Smooth muscle cell (in vitro differentiated cells): ENCODE measurements at regions not wholly inside any gene's neighbourhood (a gene's known extent, or its start where the extent isn't known, plus 50 kb on each side); places are given as distances from the start of the nearest gene placed in this dataset.

Source experiments
- DNase-seq: peaks from one replicate; lab custom pipeline; 2025; ENCODE audit not compliant: unreplicated experiment; lab: John Stamatoyannopoulos, UW
- H2AFZ ChIP-seq: fragments of 200-600 bp; sonication (generic); 2 replicates; pipeline ENCODE4 v1.6.0; 2016; ENCODE audit warnings: antibody characterized with exemption, low read depth, mild to moderate bottlenecking
- H3F3A ChIP-seq: fragments of 200-600 bp; sonication (generic); 2 replicates; pipeline ENCODE4 v1.6.0; 2017; ENCODE audit warnings: antibody characterized with exemption, low read depth
- H3K27ac ChIP-seq: fragments of 200-600 bp; sonication (generic); 2 replicates; pipeline ENCODE4 v1.5.1; 2016; ENCODE audit warnings: low read depth, mild to moderate bottlenecking
- H3K27me3 ChIP-seq: fragments of 200-600 bp; sonication (generic); 2 replicates; pipeline ENCODE4 v1.6.1; 2016; ENCODE audit warnings: low read depth, mild to moderate bottlenecking
- H3K36me3 ChIP-seq: fragments of 200-600 bp; sonication (generic); 2 replicates; pipeline ENCODE4 v1.5.1; 2016; ENCODE audit warnings: low read depth
- H3K4me1 ChIP-seq: fragments of 200-600 bp; sonication (generic); 2 replicates; pipeline ENCODE4 v1.5.1; 2016; ENCODE audit warnings: low read depth
- H3K4me2 ChIP-seq: fragments of 200-600 bp; sonication (generic); 2 replicates; pipeline ENCODE4 v1.6.0; 2016; ENCODE audit warnings: mild to moderate bottlenecking
- H3K4me3 ChIP-seq: fragments of 200-600 bp; sonication (generic); 2 replicates; pipeline ENCODE4 v1.5.1; 2016; ENCODE audit warnings: mild to moderate bottlenecking
- H3K79me2 ChIP-seq: fragments of 200-600 bp; sonication (generic); 2 replicates; pipeline ENCODE4 v1.6.0; 2016; ENCODE audit warnings: low read depth, mild to moderate bottlenecking
- H3K9ac ChIP-seq: fragments of 200-600 bp; sonication (generic); 2 replicates; pipeline ENCODE4 v1.6.0; 2016; ENCODE audit warnings: low read depth
- H3K9me3 ChIP-seq: fragments of 200-600 bp; sonication (generic); replicated peaks from 2 replicates; pipeline ENCODE4 v1.5.1; 2016; ENCODE audit warnings: low read depth
- H4K20me1 ChIP-seq: fragments of 200-600 bp; sonication (generic); 2 replicates; pipeline ENCODE4 v1.6.0; 2016; ENCODE audit warnings: low read depth
- CTCF ChIP-seq: fragments of 200-600 bp; sonication (generic); IDR thresholded peaks from 2 replicates; pipeline ENCODE4 v1.5.1; 2017; ENCODE audit warnings: borderline replicate concordance, mild to moderate bottlenecking, antibody characterized with exemption; ENCODE audit not compliant: insufficient read depth, poor library complexity, severe bottlenecking
- WGBS: methylation state at CpG from one replicate; pipeline ENCODE4 v1.1.7; 2016; ENCODE audit warnings: low lambda C conversion rate; 5-methylcytosine and 5-hydroxymethylcytosine counted together

- Histone ChIP-seq H3K4me3 (no peak overlapping the region), H2AFZ (no peak overlapping the region), H4K20me1 (no peaks in the 10 kb centered on the region), H3K4me2 (no peak overlapping the region), H3K36me3 (no peaks in the 10 kb centered on the region), H3K9ac (no peak overlapping the region), H3K4me1 (peaks cover 8% of the 10 kb centered on the region), H3K27me3 (no peaks in the 10 kb centered on the region), H3K27ac (no peak overlapping the region), H3K79me2 (no peaks in the 10 kb centered on the region), H3K9me3 (no peaks in the 10 kb centered on the region), H3F3A (no peaks in the 10 kb centered on the region)
- DNase-seq: no peak
- no peak for TF ChIP-seq CTCF
- WGBS: 78% methylated on average over 3 of the region's 3 CpGs
These were observed 529.6 kb downstream of the ADGRL2 start for GRCh38 chr1:82330330-82330729.

GRCh38 chr1:82329226-82329625 lies 528.5 kb downstream of the ADGRL2 start:
- Histone ChIP-seq H3K9me3 (no peaks in the 10 kb centered on the region), H3K9ac (no peak overlapping the region), H3K4me2 (no peak overlapping the region), H3K27ac (no peak overlapping the region), H3K27me3 (no peaks in the 10 kb centered on the region), H3K4me1 (peaks cover 8% of the 10 kb centered on the region), H3K79me2 (no peaks in the 10 kb centered on the region), H2AFZ (no peak overlapping the region), H3K36me3 (no peaks in the 10 kb centered on the region), H4K20me1 (no peaks in the 10 kb centered on the region), H3F3A (no peaks in the 10 kb centered on the region), H3K4me3 (no peak overlapping the region)
- TF ChIP-seq CTCF: no peak
- 82% methylated on average over 6 of the region's 6 CpGs for WGBS
- DNase-seq: no peak

GRCh38 chr1:82323144-82323841 lies 522.6 kb downstream of the ADGRL2 start:
- Histone ChIP-seq H3K4me1 (no peaks in the 10 kb centered on the region), H2AFZ (no peak overlapping the region), H3K36me3 (no peaks in the 10 kb centered on the region), H3K27ac (no peak overlapping the region), H3K9ac (no peak overlapping the region), H3F3A (no peaks in the 10 kb centered on the region), H4K20me1 (no peaks in the 10 kb centered on the region), H3K27me3 (no peaks in the 10 kb centered on the region), H3K79me2 (no peaks in the 10 kb centered on the region), H3K9me3 (no peaks in the 10 kb centered on the region), H3K4me3 (no peak overlapping the region), H3K4me2 (no peak overlapping the region)
- no peak for DNase-seq
- no peak for TF ChIP-seq CTCF
- WGBS: 92% methylated on average over 3 of the region's 3 CpGs

GRCh38 chr1:82321794-82322193 lies 521.1 kb downstream of the ADGRL2 start:
- no peak overlapping the region for H3K9ac ChIP-seq
- H3K27me3 ChIP-seq: no peaks in the 10 kb centered on the region
- H3F3A ChIP-seq: no peaks in the 10 kb centered on the region
- no peak overlapping the region for H2AFZ ChIP-seq
- no peak overlapping the region for H3K4me3 ChIP-seq
- no peak overlapping the region for H3K27ac ChIP-seq
- no peak overlapping the region for H3K4me2 ChIP-seq
- no peaks in the 10 kb centered on the region for H3K9me3 ChIP-seq
- no peaks in the 10 kb centered on the region for H3K36me3 ChIP-seq
- DNase-seq: no peak
- no peaks in the 10 kb centered on the region for H3K79me2 ChIP-seq
- H4K20me1 ChIP-seq: no peaks in the 10 kb centered on the region
- 88% methylated on average over 1 of the region's 1 CpG for WGBS
- H3K4me1 ChIP-seq: no peaks in the 10 kb centered on the region
- TF ChIP-seq CTCF: no peak
